GM23338 (cell line): ENCODE measurements at regions not wholly inside any gene's neighbourhood (a gene's known extent, or its start where the extent isn't known, plus 50 kb on each side); places are given as distances from the start of the nearest gene placed in this dataset.

ENCODE experiments used
- ATAC-seq: fragments of 200-7000 bp; cut with Tn5 transposase; 3 replicates; pipeline ENCODE4 v1.9.1; 2020
- DNase-seq: peaks from one replicate; pipeline ENCODE4 v3.0.0-alpha.2; 2015; ENCODE audit warnings: low spot score
- H2AFZ ChIP-seq: fragments of 200-600 bp; sonication (generic); 2 replicates; pipeline ENCODE4 v1.8.0; 2016; ENCODE audit warnings: antibody characterized with exemption, mild to moderate bottlenecking, moderate library complexity
- H3F3A ChIP-seq: fragments of 200-600 bp; sonication (generic); replicated peaks from 2 replicates; pipeline ENCODE4 v1.8.0; 2017; ENCODE audit warnings: antibody characterized with exemption, mixed run types, low read depth
- H3K27ac ChIP-seq: fragments of 200-600 bp; sonication (generic); 2 replicates; pipeline ENCODE4 v1.6.1; 2016; ENCODE audit warnings: low read depth
- H3K27me3 ChIP-seq: fragments of 200-600 bp; sonication (generic); 2 replicates; pipeline ENCODE4 v1.8.0; 2016; ENCODE audit warnings: mild to moderate bottlenecking, mixed run types, moderate library complexity; ENCODE audit not compliant: insufficient read depth
- H3K36me3 ChIP-seq: fragments of 200-600 bp; sonication (generic); 2 replicates; pipeline ENCODE4 v1.8.0; 2016; ENCODE audit warnings: mild to moderate bottlenecking; ENCODE audit not compliant: insufficient read depth
- H3K4me1 ChIP-seq: fragments of 200-600 bp; sonication (generic); 2 replicates; pipeline ENCODE4 v1.8.0; 2016; ENCODE audit warnings: mild to moderate bottlenecking, moderate library complexity; ENCODE audit not compliant: insufficient read depth
- H3K4me2 ChIP-seq: fragments of 200-600 bp; sonication (generic); 2 replicates; pipeline ENCODE4 v1.7.1; 2017; ENCODE audit warnings: mixed run types
- H3K4me3 ChIP-seq: fragments of 200-600 bp; sonication (generic); 2 replicates; pipeline ENCODE4 v1.6.1; 2016; ENCODE audit warnings: mixed run types
- H3K79me2 ChIP-seq: fragments of 200-600 bp; sonication (generic); replicated peaks from 2 replicates; pipeline ENCODE4 v1.8.0; 2017; ENCODE audit warnings: mild to moderate bottlenecking; ENCODE audit not compliant: insufficient read depth
- H3K9me2 ChIP-seq: fragments of 200-600 bp; sonication (generic); 2 replicates; pipeline ENCODE4 v1.8.0; 2017; ENCODE audit not compliant: insufficient read depth
- H4K20me1 ChIP-seq: fragments of 200-600 bp; sonication (generic); replicated peaks from 2 replicates; pipeline ENCODE4 v1.8.0; 2017; ENCODE audit warnings: mild to moderate bottlenecking; ENCODE audit not compliant: insufficient read depth
- H3K27ac Mint-ChIP-seq: 2 replicates; pipeline ENCODE4 v1.8.0; 2020; ENCODE audit warnings: inconsistent platforms, mild to moderate bottlenecking, moderate library complexity, mixed read lengths
- H3K27me3 Mint-ChIP-seq: 3 replicates; pipeline ENCODE4 v1.8.0; 2022; ENCODE audit warnings: low read depth, mild to moderate bottlenecking, moderate library complexity, mixed read lengths, inconsistent platforms; ENCODE audit not compliant: insufficient read depth, poor library complexity
- H3K36me3 Mint-ChIP-seq: 3 replicates; pipeline ENCODE4 v1.8.0; 2021; ENCODE audit warnings: low read depth, mild to moderate bottlenecking, inconsistent platforms, moderate library complexity, mixed read lengths
- H3K4me1 Mint-ChIP-seq: 3 replicates; pipeline ENCODE4 v1.8.0; 2020; ENCODE audit warnings: mild to moderate bottlenecking, inconsistent platforms, mixed read lengths
- H3K4me3 Mint-ChIP-seq: 3 replicates; pipeline ENCODE4 v1.8.0; 2021; ENCODE audit warnings: moderate library complexity, mild to moderate bottlenecking, inconsistent platforms, mixed read lengths
- H3K9me3 Mint-ChIP-seq: 3 replicates; pipeline ENCODE4 v1.8.0; 2020; ENCODE audit warnings: moderate library complexity, mild to moderate bottlenecking, inconsistent platforms, mixed read lengths
- CREB1 ChIP-seq: fragments of 250-450 bp; sonication (Bioruptor Pico); IDR thresholded peaks from 2 replicates; pipeline ENCODE4 v1.5.0; 2020; ENCODE audit warnings: low read depth, mild to moderate bottlenecking, moderate library complexity
- ETS1 ChIP-seq: IDR thresholded peaks from 2 replicates; pipeline ENCODE4 v1.6.1; 2016; ENCODE audit warnings: antibody characterized with exemption
- EZH2phosphoT487 ChIP-seq: fragments of 200-600 bp; sonication (generic); IDR thresholded peaks from one replicate; pipeline ENCODE4 v1.8.1; 2018; ENCODE audit warnings: antibody characterized with exemption; ENCODE audit not compliant: unreplicated experiment
- JUNB ChIP-seq: IDR thresholded peaks from one replicate; pipeline ENCODE4 v1.6.1; 2016; ENCODE audit warnings: antibody characterized with exemption; ENCODE audit not compliant: unreplicated experiment
- NANOG ChIP-seq: IDR thresholded peaks from 2 replicates; pipeline ENCODE4 v1.6.1; 2016; ENCODE audit warnings: antibody characterized with exemption, borderline replicate concordance
- POLR2AphosphoS5 ChIP-seq: IDR thresholded peaks from 2 replicates; pipeline ENCODE4 v1.6.1; 2016; ENCODE audit warnings: antibody characterized with exemption, low read depth
- STAT1 ChIP-seq: IDR thresholded peaks from one replicate; pipeline ENCODE4 v1.6.1; 2016; ENCODE audit warnings: antibody characterized with exemption; ENCODE audit not compliant: unreplicated experiment
- ZNF114 ChIP-seq: fragments of 250-450 bp; sonication (Bioruptor Pico); IDR thresholded peaks from 2 replicates; pipeline ENCODE4 v1.5.0; 2020; ENCODE audit warnings: mild to moderate bottlenecking, moderate library complexity
- ZNF331 ChIP-seq: fragments of 250-450 bp; sonication (Bioruptor Pico); IDR thresholded peaks from 2 replicates; pipeline ENCODE4 v1.5.0; 2020; ENCODE audit warnings: low read depth, mild to moderate bottlenecking, moderate library complexity
- TF ChIP-seq, protein P1 (sequence below), 2 experiments: fragments of 200-600 bp in 1 of 2; sonication (generic) in 1 of 2; conservative IDR thresholded peaks; 2 replicates each; pipeline versions ENCODE4 v1.5.1 to v1.6.1; 2016 to 2017; ENCODE audit warnings: antibody characterized with exemption in 2 of 2, low read depth in 2 of 2, mild to moderate bottlenecking in 2 of 2, moderate library complexity in 1 of 2
- TF ChIP-seq, protein P2 (sequence below): fragments of 250-450 bp; sonication (Bioruptor Pico); IDR thresholded peaks from 2 replicates; pipeline ENCODE4 v1.5.0; 2020; ENCODE audit warnings: mild to moderate bottlenecking, moderate library complexity

- TF ChIP-seq, protein P1, sequence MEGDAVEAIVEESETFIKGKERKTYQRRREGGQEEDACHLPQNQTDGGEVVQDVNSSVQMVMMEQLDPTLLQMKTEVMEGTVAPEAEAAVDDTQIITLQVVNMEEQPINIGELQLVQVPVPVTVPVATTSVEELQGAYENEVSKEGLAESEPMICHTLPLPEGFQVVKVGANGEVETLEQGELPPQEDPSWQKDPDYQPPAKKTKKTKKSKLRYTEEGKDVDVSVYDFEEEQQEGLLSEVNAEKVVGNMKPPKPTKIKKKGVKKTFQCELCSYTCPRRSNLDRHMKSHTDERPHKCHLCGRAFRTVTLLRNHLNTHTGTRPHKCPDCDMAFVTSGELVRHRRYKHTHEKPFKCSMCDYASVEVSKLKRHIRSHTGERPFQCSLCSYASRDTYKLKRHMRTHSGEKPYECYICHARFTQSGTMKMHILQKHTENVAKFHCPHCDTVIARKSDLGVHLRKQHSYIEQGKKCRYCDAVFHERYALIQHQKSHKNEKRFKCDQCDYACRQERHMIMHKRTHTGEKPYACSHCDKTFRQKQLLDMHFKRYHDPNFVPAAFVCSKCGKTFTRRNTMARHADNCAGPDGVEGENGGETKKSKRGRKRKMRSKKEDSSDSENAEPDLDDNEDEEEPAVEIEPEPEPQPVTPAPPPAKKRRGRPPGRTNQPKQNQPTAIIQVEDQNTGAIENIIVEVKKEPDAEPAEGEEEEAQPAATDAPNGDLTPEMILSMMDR (conservative IDR thresholded peaks at IDR 0.05; ENCODE audit: low read depth in 2 of 2): no peak
Observed at GRCh38 chrX:125404667-125405160, 85.0 kb downstream of the TEX13C start (continued).

DNA sequence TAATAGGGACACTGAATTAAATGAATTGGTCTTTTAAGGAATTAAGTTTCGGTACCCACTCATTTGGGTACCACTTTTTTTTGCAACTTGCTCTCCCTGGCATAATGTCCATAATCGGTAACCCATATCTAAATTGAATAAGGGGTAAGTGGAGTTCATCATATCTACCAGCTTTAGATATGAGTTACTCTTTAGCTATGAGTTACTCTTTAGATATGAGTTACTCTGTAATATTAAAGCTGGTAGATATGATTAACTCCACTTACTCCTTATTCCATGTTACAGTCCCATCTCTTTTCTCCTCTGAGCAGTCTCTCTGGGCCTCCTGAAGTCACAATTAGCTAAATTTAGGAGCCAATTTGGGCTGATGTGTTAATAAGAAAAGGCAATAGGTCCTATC lies 85.7 kb downstream of the TEX13C start:
- no peaks in the 10 kb centered on the region for H3K27me3 ChIP-seq
- no peaks in the 10 kb centered on the region for H3K9me3 Mint-ChIP-seq
- H3K4me3 Mint-ChIP-seq: no peak overlapping the region
- TF ChIP-seq STAT1 (no peak), EZH2phosphoT487 (no peak), NANOG (no peak), ETS1 (no peak), ZNF114 (CRISPR knock-in tag) (no peak), POLR2AphosphoS5 (no peak), JUNB (no peak), CREB1 (no peak), ZNF331 (no peak)
- TF ChIP-seq, protein P2, sequence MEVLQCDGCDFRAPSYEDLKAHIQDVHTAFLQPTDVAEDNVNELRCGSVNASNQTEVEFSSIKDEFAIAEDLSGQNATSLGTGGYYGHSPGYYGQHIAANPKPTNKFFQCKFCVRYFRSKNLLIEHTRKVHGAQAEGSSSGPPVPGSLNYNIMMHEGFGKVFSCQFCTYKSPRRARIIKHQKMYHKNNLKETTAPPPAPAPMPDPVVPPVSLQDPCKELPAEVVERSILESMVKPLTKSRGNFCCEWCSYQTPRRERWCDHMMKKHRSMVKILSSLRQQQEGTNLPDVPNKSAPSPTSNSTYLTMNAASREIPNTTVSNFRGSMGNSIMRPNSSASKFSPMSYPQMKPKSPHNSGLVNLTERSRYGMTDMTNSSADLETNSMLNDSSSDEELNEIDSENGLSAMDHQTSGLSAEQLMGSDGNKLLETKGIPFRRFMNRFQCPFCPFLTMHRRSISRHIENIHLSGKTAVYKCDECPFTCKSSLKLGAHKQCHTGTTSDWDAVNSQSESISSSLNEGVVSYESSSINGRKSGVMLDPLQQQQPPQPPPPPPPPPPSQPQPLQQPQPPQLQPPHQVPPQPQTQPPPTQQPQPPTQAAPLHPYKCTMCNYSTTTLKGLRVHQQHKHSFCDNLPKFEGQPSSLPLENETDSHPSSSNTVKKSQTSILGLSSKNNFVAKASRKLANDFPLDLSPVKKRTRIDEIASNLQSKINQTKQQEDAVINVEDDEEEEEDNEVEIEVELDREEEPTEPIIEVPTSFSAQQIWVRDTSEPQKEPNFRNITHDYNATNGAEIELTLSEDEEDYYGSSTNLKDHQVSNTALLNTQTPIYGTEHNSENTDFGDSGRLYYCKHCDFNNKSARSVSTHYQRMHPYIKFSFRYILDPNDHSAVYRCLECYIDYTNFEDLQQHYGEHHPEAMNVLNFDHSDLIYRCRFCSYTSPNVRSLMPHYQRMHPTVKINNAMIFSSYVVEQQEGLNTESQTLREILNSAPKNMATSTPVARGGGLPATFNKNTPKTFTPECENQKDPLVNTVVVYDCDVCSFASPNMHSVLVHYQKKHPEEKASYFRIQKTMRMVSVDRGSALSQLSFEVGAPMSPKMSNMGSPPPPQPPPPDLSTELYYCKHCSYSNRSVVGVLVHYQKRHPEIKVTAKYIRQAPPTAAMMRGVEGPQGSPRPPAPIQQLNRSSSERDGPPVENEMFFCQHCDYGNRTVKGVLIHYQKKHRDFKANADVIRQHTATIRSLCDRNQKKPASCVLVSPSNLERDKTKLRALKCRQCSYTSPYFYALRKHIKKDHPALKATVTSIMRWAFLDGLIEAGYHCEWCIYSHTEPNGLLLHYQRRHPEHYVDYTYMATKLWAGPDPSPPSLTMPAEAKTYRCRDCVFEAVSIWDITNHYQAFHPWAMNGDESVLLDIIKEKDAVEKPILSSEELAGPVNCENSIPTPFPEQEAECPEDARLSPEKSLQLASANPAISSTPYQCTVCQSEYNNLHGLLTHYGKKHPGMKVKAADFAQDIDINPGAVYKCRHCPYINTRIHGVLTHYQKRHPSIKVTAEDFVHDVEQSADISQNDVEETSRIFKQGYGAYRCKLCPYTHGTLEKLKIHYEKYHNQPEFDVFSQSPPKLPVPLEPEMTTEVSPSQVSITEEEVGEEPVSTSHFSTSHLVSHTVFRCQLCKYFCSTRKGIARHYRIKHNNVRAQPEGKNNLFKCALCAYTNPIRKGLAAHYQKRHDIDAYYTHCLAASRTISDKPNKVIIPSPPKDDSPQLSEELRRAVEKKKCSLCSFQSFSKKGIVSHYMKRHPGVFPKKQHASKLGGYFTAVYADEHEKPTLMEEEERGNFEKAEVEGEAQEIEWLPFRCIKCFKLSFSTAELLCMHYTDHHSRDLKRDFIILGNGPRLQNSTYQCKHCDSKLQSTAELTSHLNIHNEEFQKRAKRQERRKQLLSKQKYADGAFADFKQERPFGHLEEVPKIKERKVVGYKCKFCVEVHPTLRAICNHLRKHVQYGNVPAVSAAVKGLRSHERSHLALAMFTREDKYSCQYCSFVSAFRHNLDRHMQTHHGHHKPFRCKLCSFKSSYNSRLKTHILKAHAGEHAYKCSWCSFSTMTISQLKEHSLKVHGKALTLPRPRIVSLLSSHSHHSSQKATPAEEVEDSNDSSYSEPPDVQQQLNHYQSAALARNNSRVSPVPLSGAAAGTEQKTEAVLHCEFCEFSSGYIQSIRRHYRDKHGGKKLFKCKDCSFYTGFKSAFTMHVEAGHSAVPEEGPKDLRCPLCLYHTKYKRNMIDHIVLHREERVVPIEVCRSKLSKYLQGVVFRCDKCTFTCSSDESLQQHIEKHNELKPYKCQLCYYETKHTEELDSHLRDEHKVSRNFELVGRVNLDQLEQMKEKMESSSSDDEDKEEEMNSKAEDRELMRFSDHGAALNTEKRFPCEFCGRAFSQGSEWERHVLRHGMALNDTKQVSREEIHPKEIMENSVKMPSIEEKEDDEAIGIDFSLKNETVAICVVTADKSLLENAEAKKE (CRISPR knock-in tag): no peak
- TF ChIP-seq, protein P1 (conservative IDR thresholded peaks at IDR 0.05; ENCODE audit: low read depth in 2 of 2): no peak

More for the DNA sequence above, 85.7 kb downstream of the TEX13C start:
- ATAC-seq (no peak), DNase-seq (no peak)
- Mint-ChIP-seq H3K27ac (no peak overlapping the region), H3K27me3 (no peaks in the 10 kb centered on the region), H3K4me1 (peaks cover 6% of the 10 kb centered on the region; the same call in 2 of the 3 replicates), H3K36me3 (peaks cover 4% of the 10 kb centered on the region; the same call in 2 of the 3 replicates)
- no peaks in the 10 kb centered on the region for H3K79me2 ChIP-seq
- H3K27ac ChIP-seq: no peak overlapping the region
- H3K4me3 ChIP-seq: no peak overlapping the region
- H2AFZ ChIP-seq: no peak overlapping the region
- no peaks in the 10 kb centered on the region for H3K36me3 ChIP-seq
- H3F3A ChIP-seq: no peaks in the 10 kb centered on the region
- H3K4me1 ChIP-seq: no peaks in the 10 kb centered on the region
- H4K20me1 ChIP-seq: no peaks in the 10 kb centered on the region
- no peaks in the 10 kb centered on the region; the same call in 1 of the 2 replicates for H3K9me2 ChIP-seq
- H3K4me2 ChIP-seq: no peak overlapping the region
